Osteoblast (primary cell): ENCODE measurements at regions not wholly inside any gene's neighbourhood (a gene's known extent, or its start where the extent isn't known, plus 50 kb on each side); places are given as distances from the start of the nearest gene placed in this dataset.

ENCODE experiments used
- DNase-seq: peaks from one replicate; pipeline ENCODE4 v3.0.0; 2011; ENCODE audit warnings: low spot score, mixed read lengths; ENCODE audit not compliant: insufficient read length; ENCODE audit errors: missing footprints
- H2AFZ ChIP-seq: 2 replicates; pipeline ENCODE4 v1.6.0; 2011; ENCODE audit warnings: mild to moderate bottlenecking, low read length
- H3K27ac ChIP-seq: 2 replicates; pipeline ENCODE4 v1.5.1; 2011; ENCODE audit warnings: mild to moderate bottlenecking, low read depth, low read length, moderate library complexity
- H3K27me3 ChIP-seq: 2 replicates; pipeline ENCODE4 v1.6.0; 2012; ENCODE audit warnings: mild to moderate bottlenecking, control low read depth, inconsistent platforms, low read length, moderate library complexity; ENCODE audit not compliant: insufficient read depth
- H3K36me3 ChIP-seq: 2 replicates; pipeline ENCODE4 v1.5.1; 2011; ENCODE audit warnings: mild to moderate bottlenecking, low read length, control low read depth, moderate library complexity; ENCODE audit not compliant: insufficient read depth
- H3K4me1 ChIP-seq: 2 replicates; pipeline ENCODE4 v1.5.1; 2011; ENCODE audit warnings: mild to moderate bottlenecking, low read length, control low read depth, moderate library complexity; ENCODE audit not compliant: insufficient read depth
- H3K4me2 ChIP-seq: 2 replicates; pipeline ENCODE4 v1.6.0; 2011; ENCODE audit warnings: mild to moderate bottlenecking, low read length; ENCODE audit not compliant: insufficient read depth
- H3K4me3 ChIP-seq: fragments of 200-600 bp; sonication (generic); 3 replicates; pipeline ENCODE4 v1.5.1; 2012; ENCODE audit warnings: mild to moderate bottlenecking, low read length, inconsistent platforms; ENCODE audit not compliant: insufficient read depth
- H3K79me2 ChIP-seq: 2 replicates; pipeline ENCODE4 v1.6.0; 2012; ENCODE audit warnings: mild to moderate bottlenecking, low read length, control low read depth, inconsistent platforms; ENCODE audit not compliant: insufficient read depth
- H3K9me3 ChIP-seq: 2 replicates; pipeline ENCODE4 v1.5.1; 2011; ENCODE audit warnings: low read depth, low read length, control low read depth
- H4K20me1 ChIP-seq: 2 replicates; pipeline ENCODE4 v1.6.0; 2012; ENCODE audit warnings: mild to moderate bottlenecking, low read length, control low read depth; ENCODE audit not compliant: insufficient read depth
- CTCF ChIP-seq: IDR thresholded peaks from 2 replicates; pipeline ENCODE4 v1.5.1; 2011; ENCODE audit warnings: mild to moderate bottlenecking, low read depth, low read length, moderate library complexity; ENCODE audit errors: extremely low read depth

DNA sequence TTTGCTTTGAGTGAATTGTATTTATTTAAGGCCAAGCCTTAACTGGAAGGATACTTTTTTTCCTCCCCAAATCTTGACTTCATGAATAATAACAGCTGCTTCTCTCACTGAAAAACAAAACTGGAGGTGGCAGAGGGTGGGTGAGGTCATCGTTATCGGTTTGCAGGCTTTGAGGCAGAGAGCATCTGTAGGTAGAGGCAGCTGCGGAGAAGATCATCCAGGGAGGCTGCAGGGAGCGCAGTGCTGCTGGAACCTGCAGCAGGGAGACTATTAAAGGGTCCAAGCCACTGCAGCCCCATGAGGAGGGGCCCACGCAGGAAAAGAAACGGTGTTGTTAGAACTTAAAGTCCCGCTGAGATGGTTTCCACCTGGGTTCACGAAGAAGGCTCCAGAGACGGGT is 112.1 kb upstream of the SDK1 start:
- no peak for TF ChIP-seq CTCF
- H3K4me1 ChIP-seq, result no peaks in the 10 kb centered on the region
- H3K4me3 ChIP-seq, result no peak overlapping the region
- no peaks in the 10 kb centered on the region for H3K79me2 ChIP-seq
- no peak for DNase-seq
- H3K4me2 ChIP-seq, result no peak overlapping the region
- no peaks in the 10 kb centered on the region for H3K9me3 ChIP-seq
- H4K20me1 ChIP-seq, result no peaks in the 10 kb centered on the region
- H3K36me3 ChIP-seq, result no peaks in the 10 kb centered on the region
- no peak overlapping the region for H2AFZ ChIP-seq
- H3K27ac ChIP-seq, result no peak overlapping the region
- H3K27me3 ChIP-seq, result no peaks in the 10 kb centered on the region

- no peaks in the 10 kb centered on the region for H3K4me1 ChIP-seq
- H3K9me3 ChIP-seq, result no peaks in the 10 kb centered on the region
- no peaks in the 10 kb centered on the region for H3K36me3 ChIP-seq
- H4K20me1 ChIP-seq, result no peaks in the 10 kb centered on the region
- no peak for DNase-seq
- no peak for TF ChIP-seq CTCF
- no peak overlapping the region for H3K27ac ChIP-seq
- no peaks in the 10 kb centered on the region for H3K79me2 ChIP-seq
- no peaks in the 10 kb centered on the region for H3K27me3 ChIP-seq
- H3K4me2 ChIP-seq, result no peak overlapping the region
- H2AFZ ChIP-seq, result no peak overlapping the region
- no peak overlapping the region for H3K4me3 ChIP-seq
Observed at GRCh38 chr7:3191548-3191947, 109.5 kb upstream of the SDK1 start.

DNA sequence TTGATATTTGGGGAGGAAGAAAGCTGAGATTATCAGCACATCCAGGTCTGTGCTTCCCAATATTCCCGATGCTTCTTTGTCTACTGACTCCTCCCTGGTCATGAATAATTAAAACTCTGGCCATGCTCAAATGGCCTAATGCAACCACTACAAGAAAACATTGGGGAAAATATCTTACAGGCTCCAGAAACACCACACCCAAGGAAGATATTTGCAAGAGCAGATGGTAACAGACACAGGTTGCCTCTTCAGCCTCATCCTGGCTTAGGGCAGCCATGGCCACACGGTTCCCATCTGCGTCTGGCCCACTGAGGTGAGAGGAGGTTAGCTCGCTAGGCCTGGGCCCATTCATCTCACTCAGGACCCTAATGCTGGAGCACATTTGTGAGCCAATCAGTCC is 108.4 kb upstream of the SDK1 start:
- no peak overlapping the region for H3K27ac ChIP-seq
- no peak for TF ChIP-seq CTCF
- H3K4me1 ChIP-seq, result no peaks in the 10 kb centered on the region
- DNase-seq, result no peak
- H4K20me1 ChIP-seq, result no peaks in the 10 kb centered on the region
- H3K36me3 ChIP-seq, result no peaks in the 10 kb centered on the region
- H2AFZ ChIP-seq, result no peak overlapping the region
- no peak overlapping the region for H3K4me2 ChIP-seq
- H3K9me3 ChIP-seq, result no peaks in the 10 kb centered on the region
- no peak overlapping the region for H3K4me3 ChIP-seq
- H3K27me3 ChIP-seq, result no peaks in the 10 kb centered on the region
- H3K79me2 ChIP-seq, result no peaks in the 10 kb centered on the region

GRCh38 chr7:3193379-3194120 is 107.5 kb upstream of the SDK1 start:
- Histone ChIP-seq H3K79me2 (no peaks in the 10 kb centered on the region), H3K4me2 (no peak overlapping the region), H3K4me3 (no peak overlapping the region), H3K27ac (no peak overlapping the region), H2AFZ (no peak overlapping the region), H3K27me3 (no peaks in the 10 kb centered on the region), H3K4me1 (no peaks in the 10 kb centered on the region), H3K36me3 (no peaks in the 10 kb centered on the region), H4K20me1 (no peaks in the 10 kb centered on the region), H3K9me3 (no peaks in the 10 kb centered on the region)
- no peak for DNase-seq
- TF ChIP-seq CTCF, result no peak
